HG02885 (cell line): ENCODE measurements at regions not wholly inside any gene's neighbourhood (a gene's known extent, or its start where the extent isn't known, plus 50 kb on each side); places are given as distances from the start of the nearest gene placed in this dataset.
"Not testable (repeated sequence)": the region's sequence is repeated elsewhere in the genome, so short reads cannot be mapped to it uniquely, and the experiment has no call there.

Source experiments
- ATAC-seq: cut with Tn5 transposase; IDR thresholded peaks from one replicate; pipeline ENCODE4 v1.9.1; 2021; ENCODE audit warnings: mild to moderate bottlenecking; ENCODE audit not compliant: unreplicated experiment, poor library complexity

GRCh38 chr1:79186260-79186659 lies 179.7 kb upstream of the ADGRL4 start:
- ATAC-seq: no peak

GRCh38 chr1:79177844-79178243 lies 171.3 kb upstream of the ADGRL4 start:
- no peak for ATAC-seq

GRCh38 chr1:79161077-79161476 lies 154.5 kb upstream of the ADGRL4 start:
- ATAC-seq: no peak

GRCh38 chr1:79155991-79156390 lies 149.5 kb upstream of the ADGRL4 start:
- ATAC-seq: no peak

GRCh38 chr1:79151006-79151796 lies 144.7 kb upstream of the ADGRL4 start:
- no peak for ATAC-seq

GRCh38 chr1:79150576-79150975 lies 144.0 kb upstream of the ADGRL4 start:
- no peak for ATAC-seq

GRCh38 chr1:79138227-79138626 lies 131.7 kb upstream of the ADGRL4 start:
- ATAC-seq: not testable (repeated sequence)

GRCh38 chr1:79133774-79134364 lies 127.3 kb upstream of the ADGRL4 start:
- ATAC-seq: no peak

GRCh38 chr1:79131626-79132025 lies 125.1 kb upstream of the ADGRL4 start:
- no peak for ATAC-seq

GRCh38 chr1:79129914-79130313 lies 123.4 kb upstream of the ADGRL4 start:
- no peak for ATAC-seq

- ATAC-seq: no peak
Observed at GRCh38 chr1:79128722-79129121, 122.2 kb upstream of the ADGRL4 start.

GRCh38 chr1:79124756-79125155 lies 118.2 kb upstream of the ADGRL4 start:
- ATAC-seq: no peak

- no peak for ATAC-seq
Observed at GRCh38 chr1:79122521-79122920, 116.0 kb upstream of the ADGRL4 start.

GRCh38 chr1:79117376-79117775 lies 110.8 kb upstream of the ADGRL4 start:
- ATAC-seq: no peak

GRCh38 chr1:79113836-79114235 lies 107.3 kb upstream of the ADGRL4 start:
- peak; percentile 52 for ATAC-seq

- ATAC-seq: no peak
Observed at GRCh38 chr1:79110749-79111148, 104.2 kb upstream of the ADGRL4 start.

GRCh38 chr1:79109445-79109844 lies 102.9 kb upstream of the ADGRL4 start:
- no peak for ATAC-seq

GRCh38 chr1:79105500-79105899 lies 99.0 kb upstream of the ADGRL4 start:
- ATAC-seq: no peak

- ATAC-seq: no peak
Observed at GRCh38 chr1:79104617-79105016, 98.1 kb upstream of the ADGRL4 start.

GRCh38 chr1:79100385-79100784 lies 93.9 kb upstream of the ADGRL4 start:
- ATAC-seq: no peak

- ATAC-seq: no peak
Observed at GRCh38 chr1:79090985-79091384, 84.5 kb upstream of the ADGRL4 start.

- no peak for ATAC-seq
Observed at GRCh38 chr1:79089946-79090345, 83.4 kb upstream of the ADGRL4 start.
